Bronchial epithelial cell (primary cell): ENCODE measurements at regions not wholly inside any gene's neighbourhood (a gene's known extent, or its start where the extent isn't known, plus 50 kb on each side); places are given as distances from the start of the nearest gene placed in this dataset.
A peak's percentile ranks its signal among the peaks of the same experiment; 100 is the strongest.

Source experiments
- DNase-seq: peaks from one replicate; pipeline ENCODE4 v3.0.0-alpha.2; 2010; ENCODE audit warnings: low read depth
- FAIRE-seq: peaks from 2 replicates; lab custom pipeline; 2011; peaks lifted over from hg19 to GRCh38; lab: Jason Lieb, UNC
- H3K27me3 ChIP-seq: 2 replicates; pipeline ENCODE4 v1.5.1; 2011; ENCODE audit warnings: low read length; ENCODE audit not compliant: control insufficient read depth, insufficient read depth
- H3K36me3 ChIP-seq: 2 replicates; pipeline ENCODE4 v1.5.1; 2011; ENCODE audit warnings: low read length; ENCODE audit not compliant: control insufficient read depth, insufficient read depth
- H3K4me3 ChIP-seq: 2 replicates; pipeline ENCODE4 v1.5.1; 2011; ENCODE audit warnings: mild to moderate bottlenecking, low read depth, low read length, control low read depth
- CTCF ChIP-seq: IDR thresholded peaks from 2 replicates; pipeline ENCODE4 v1.5.1; 2011; ENCODE audit warnings: mild to moderate bottlenecking, moderate library complexity, low read length, control low read depth, inconsistent platforms; ENCODE audit not compliant: insufficient read depth, severe bottlenecking

GRCh38 chr6:138600726-138601125 is 101.4 kb upstream of the NHSL1 start:
- H3K36me3 ChIP-seq = peaks cover 1% of the 10 kb centered on the region

GRCh38 chr6:138601128-138601527 is 101.8 kb upstream of the NHSL1 start:
- FAIRE-seq (no peak), DNase-seq (peak; percentile 26)
- no peak for TF ChIP-seq CTCF
- Histone ChIP-seq H3K36me3 (no peaks in the 10 kb centered on the region), H3K27me3 (no peaks in the 10 kb centered on the region), H3K4me3 (no peak overlapping the region)

More at GRCh38 chr6:138600726-138601125, 101.4 kb upstream of the NHSL1 start:
- DNase-seq (peak; percentile 31), FAIRE-seq (no peak)
- no peaks in the 10 kb centered on the region for H3K27me3 ChIP-seq
- no peak overlapping the region for H3K4me3 ChIP-seq
- TF ChIP-seq CTCF = no peak

- Histone ChIP-seq H3K36me3 (no peaks in the 10 kb centered on the region), H3K27me3 (no peaks in the 10 kb centered on the region), H3K4me3 (no peak overlapping the region)
- no peak for TF ChIP-seq CTCF
- no peak for FAIRE-seq
- no peak for DNase-seq
Measured at GRCh38 chr6:138605958-138606357, 106.7 kb upstream of the NHSL1 start.

GRCh38 chr6:138607478-138608433 is 108.5 kb upstream of the NHSL1 start:
- no peak overlapping the region for H3K4me3 ChIP-seq
- no peak for FAIRE-seq
- H3K36me3 ChIP-seq = no peaks in the 10 kb centered on the region
- no peak for TF ChIP-seq CTCF
- no peak for DNase-seq
- H3K27me3 ChIP-seq = no peaks in the 10 kb centered on the region

- Histone ChIP-seq H3K36me3 (no peaks in the 10 kb centered on the region), H3K27me3 (no peaks in the 10 kb centered on the region), H3K4me3 (no peak overlapping the region)
- DNase-seq (no peak), FAIRE-seq (no peak)
- no peak for TF ChIP-seq CTCF
Measured at GRCh38 chr6:138608896-138609295, 109.6 kb upstream of the NHSL1 start.
